ENCODE measurements at regions not wholly inside any gene's neighbourhood (a gene's known extent, or its start where the extent isn't known, plus 50 kb on each side); places are given as distances from the start of the nearest gene placed in this dataset.

DNA sequence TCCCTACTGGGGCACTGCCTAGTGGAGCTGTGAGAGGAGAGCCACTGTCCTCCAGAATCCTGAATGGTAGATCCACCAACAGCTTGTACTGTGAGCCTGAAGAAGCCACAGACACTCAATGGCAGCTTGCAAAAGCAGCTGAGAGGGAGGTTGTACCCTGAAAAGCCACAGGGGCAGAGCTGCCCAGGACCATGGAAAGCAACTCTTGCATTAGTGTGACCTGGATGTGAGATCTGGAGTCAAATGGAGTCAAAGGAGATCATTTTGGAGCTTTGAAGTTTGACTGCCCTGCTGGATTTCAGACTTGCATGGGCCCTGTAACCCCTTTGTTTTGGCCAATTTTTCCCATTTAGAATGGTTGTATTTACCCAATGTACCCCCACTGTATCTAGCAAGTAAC is 871.4 kb upstream of the PRMT6 start:
- H2BK120ac ChIP-seq (ENCODE audit: low read depth, low read length): no peak overlapping the region
- H3K9ac ChIP-seq (ENCODE audit: low read depth, low read length, poor library complexity): no peak overlapping the region
- H3K14ac ChIP-seq (ENCODE audit: low read length): no peak overlapping the region
- no peak overlapping the region for H2BK15ac ChIP-seq (ENCODE audit: low read length)
- no peak overlapping the region for H4K8ac ChIP-seq (ENCODE audit: low read depth, low read length)
- no peaks in the 10 kb centered on the region for H3K27me3 ChIP-seq (ENCODE audit: control insufficient read depth in 3 of 3, insufficient read depth in 3 of 3, low read depth in 1 of 3, low read length in 3 of 3)
- no peak overlapping the region for H4K91ac ChIP-seq (ENCODE audit: low read depth, low read length, poor library complexity)
- H3K36me3 ChIP-seq (replicated peaks in 1 of 2; ENCODE audit: control insufficient read depth in 2 of 2, insufficient read depth in 2 of 2, low read length in 2 of 2): no peaks in the 10 kb centered on the region
- H3K79me1 ChIP-seq (ENCODE audit: low read depth, low read length): no peaks in the 10 kb centered on the region
- H2AFZ ChIP-seq (ENCODE audit: low read length): no peak overlapping the region
- no peak overlapping the region for H3K27ac ChIP-seq (replicated peaks; ENCODE audit: low read length)
- no peaks in the 10 kb centered on the region for H3K4me1 ChIP-seq (ENCODE audit: control insufficient read depth in 2 of 2, insufficient read depth in 1 of 2, low read depth in 1 of 2, low read length in 2 of 2)
- H3K9me3 ChIP-seq (replicated peaks in 1 of 2; ENCODE audit: control insufficient read depth in 2 of 2, insufficient read depth in 1 of 2, low read depth in 1 of 2, low read length in 2 of 2): no peaks in the 10 kb centered on the region
- H2AK5ac ChIP-seq (ENCODE audit: low read depth, low read length): no peak overlapping the region
- H2BK12ac ChIP-seq (ENCODE audit: low read length): no peak overlapping the region
- no peak overlapping the region for H3K18ac ChIP-seq (ENCODE audit: low read length)
- H3K4me2 ChIP-seq (ENCODE audit: insufficient read depth, low read length, poor library complexity, severe bottlenecking): no peak overlapping the region
- no peak overlapping the region for H3K4me3 ChIP-seq (ENCODE audit: low read length in 2 of 2)
- DNase-seq (ENCODE audit: low spot score): no peak
- no peak overlapping the region for H2BK5ac ChIP-seq (ENCODE audit: low read length)
- H3K4ac ChIP-seq (ENCODE audit: low read length): no peak overlapping the region
- H3K23ac ChIP-seq (ENCODE audit: low read depth, low read length, poor library complexity): no peak overlapping the region

DNA sequence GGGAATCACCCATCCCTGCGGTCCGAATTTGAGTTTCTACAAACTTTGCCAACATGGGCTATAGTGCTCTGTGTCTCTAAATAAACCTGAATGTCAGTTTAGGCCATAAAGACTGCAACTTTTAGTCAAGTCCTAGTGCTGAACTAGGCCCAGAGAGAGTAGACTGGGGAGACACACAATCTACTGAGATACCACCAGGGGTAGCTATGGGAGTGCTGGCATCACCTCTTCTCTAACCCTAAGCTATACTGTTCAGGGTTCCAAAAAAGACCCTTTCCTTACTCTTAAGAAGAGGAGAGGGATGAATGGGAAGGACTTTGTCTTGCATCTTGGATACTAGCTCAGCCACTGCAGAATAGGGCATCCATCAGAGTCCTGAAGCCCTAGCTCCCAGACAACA is 866.7 kb upstream of the PRMT6 start:
- Histone ChIP-seq H3K79me1 (ENCODE audit: low read depth, low read length) (no peaks in the 10 kb centered on the region), H3K18ac (ENCODE audit: low read length) (no peak overlapping the region), H3K4me1 (ENCODE audit: control insufficient read depth in 2 of 2, insufficient read depth in 1 of 2, low read depth in 1 of 2, low read length in 2 of 2) (no peaks in the 10 kb centered on the region), H3K9me3 (replicated peaks in 1 of 2; ENCODE audit: control insufficient read depth in 2 of 2, insufficient read depth in 1 of 2, low read depth in 1 of 2, low read length in 2 of 2) (peaks cover 0 to 2% of the 10 kb centered on the region in 2 donors), H4K8ac (ENCODE audit: low read depth, low read length) (peak overlapping the region; percentile 19), H3K23ac (ENCODE audit: low read depth, low read length, poor library complexity) (no peak overlapping the region), H2BK15ac (ENCODE audit: low read length) (no peak overlapping the region), H3K14ac (ENCODE audit: low read length) (no peak overlapping the region), H3K4me3 (ENCODE audit: low read length in 2 of 2) (no peak overlapping the region), H3K9ac (ENCODE audit: low read depth, low read length, poor library complexity) (no peak overlapping the region), H3K27ac (replicated peaks; ENCODE audit: low read length) (no peak overlapping the region), H3K4ac (ENCODE audit: low read length) (no peak overlapping the region), H3K27me3 (ENCODE audit: control insufficient read depth in 3 of 3, insufficient read depth in 3 of 3, low read depth in 1 of 3, low read length in 3 of 3) (no peaks in the 10 kb centered on the region), H2BK5ac (ENCODE audit: low read length) (no peak overlapping the region), H3K36me3 (replicated peaks in 1 of 2; ENCODE audit: control insufficient read depth in 2 of 2, insufficient read depth in 2 of 2, low read length in 2 of 2) (no peaks in the 10 kb centered on the region), H4K91ac (ENCODE audit: low read depth, low read length, poor library complexity) (no peak overlapping the region), H2BK120ac (ENCODE audit: low read depth, low read length) (no peak overlapping the region), H3K4me2 (ENCODE audit: insufficient read depth, low read length, poor library complexity, severe bottlenecking) (no peak overlapping the region), H2AFZ (ENCODE audit: low read length) (no peak overlapping the region), H2BK12ac (ENCODE audit: low read length) (no peak overlapping the region), H2AK5ac (ENCODE audit: low read depth, low read length) (no peak overlapping the region)
- whole genome bisulfite sequencing, 2 donors (ENCODE audit: extremely low coverage in 2 of 2, insufficient read length in 2 of 2, insufficient replicate concordance in 1 of 2): no CpG with 5 or more reads among the region's 2 CpGs
- no peak for DNase-seq (ENCODE audit: low spot score)

DNA sequence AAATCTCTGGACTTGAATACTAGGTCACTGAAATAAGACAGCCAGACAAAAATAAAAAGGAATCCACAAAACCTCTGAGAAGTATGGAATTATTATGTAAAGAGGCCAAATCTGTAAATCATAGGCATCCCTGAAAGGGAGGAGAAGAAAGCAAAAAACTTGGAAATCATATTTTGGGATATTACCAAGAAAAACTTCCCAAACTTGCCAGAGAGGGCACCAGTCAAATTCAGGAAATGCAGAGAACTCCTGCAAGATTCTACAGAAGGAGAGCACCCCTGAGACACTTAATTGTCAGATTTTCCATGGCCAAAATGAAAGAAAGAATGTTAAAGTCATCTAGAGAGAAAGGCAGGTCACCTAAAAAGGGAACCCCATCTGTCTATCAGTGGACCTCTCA is 862.3 kb upstream of the PRMT6 start:
- no peak overlapping the region for H2BK15ac ChIP-seq (ENCODE audit: low read length)
- H3K4ac ChIP-seq (ENCODE audit: low read length): no peak overlapping the region
- no peak overlapping the region for H2BK120ac ChIP-seq (ENCODE audit: low read depth, low read length)
- H3K36me3 ChIP-seq (replicated peaks in 1 of 2; ENCODE audit: control insufficient read depth in 2 of 2, insufficient read depth in 2 of 2, low read length in 2 of 2): no peaks in the 10 kb centered on the region
- H3K14ac ChIP-seq (ENCODE audit: low read length): no peak overlapping the region
- H3K27me3 ChIP-seq (ENCODE audit: control insufficient read depth in 3 of 3, insufficient read depth in 3 of 3, low read depth in 1 of 3, low read length in 3 of 3): no peaks in the 10 kb centered on the region
- no peak overlapping the region for H2AFZ ChIP-seq (ENCODE audit: low read length)
- no peaks in the 10 kb centered on the region for H3K4me1 ChIP-seq (ENCODE audit: control insufficient read depth in 2 of 2, insufficient read depth in 1 of 2, low read depth in 1 of 2, low read length in 2 of 2)
- H3K4me3 ChIP-seq (ENCODE audit: low read length in 2 of 2): no peak overlapping the region
- H3K23ac ChIP-seq (ENCODE audit: low read depth, low read length, poor library complexity): no peak overlapping the region
- H3K9ac ChIP-seq (ENCODE audit: low read depth, low read length, poor library complexity): no peak overlapping the region
- H3K18ac ChIP-seq (ENCODE audit: low read length): no peak overlapping the region
- no peaks in the 10 kb centered on the region for H3K79me1 ChIP-seq (ENCODE audit: low read depth, low read length)
- peaks cover 0 to 2% of the 10 kb centered on the region in 2 donors for H3K9me3 ChIP-seq (replicated peaks in 1 of 2; ENCODE audit: control insufficient read depth in 2 of 2, insufficient read depth in 1 of 2, low read depth in 1 of 2, low read length in 2 of 2)
- no peak for DNase-seq (ENCODE audit: low spot score)
- no peak overlapping the region for H4K8ac ChIP-seq (ENCODE audit: low read depth, low read length)
- no peak overlapping the region for H4K91ac ChIP-seq (ENCODE audit: low read depth, low read length, poor library complexity)
- H3K4me2 ChIP-seq (ENCODE audit: insufficient read depth, low read length, poor library complexity, severe bottlenecking): no peak overlapping the region
- H3K27ac ChIP-seq (replicated peaks; ENCODE audit: low read length): no peak overlapping the region
- no peak overlapping the region for H2AK5ac ChIP-seq (ENCODE audit: low read depth, low read length)
- H2BK12ac ChIP-seq (ENCODE audit: low read length): no peak overlapping the region
- H2BK5ac ChIP-seq (ENCODE audit: low read length): no peak overlapping the region

DNA sequence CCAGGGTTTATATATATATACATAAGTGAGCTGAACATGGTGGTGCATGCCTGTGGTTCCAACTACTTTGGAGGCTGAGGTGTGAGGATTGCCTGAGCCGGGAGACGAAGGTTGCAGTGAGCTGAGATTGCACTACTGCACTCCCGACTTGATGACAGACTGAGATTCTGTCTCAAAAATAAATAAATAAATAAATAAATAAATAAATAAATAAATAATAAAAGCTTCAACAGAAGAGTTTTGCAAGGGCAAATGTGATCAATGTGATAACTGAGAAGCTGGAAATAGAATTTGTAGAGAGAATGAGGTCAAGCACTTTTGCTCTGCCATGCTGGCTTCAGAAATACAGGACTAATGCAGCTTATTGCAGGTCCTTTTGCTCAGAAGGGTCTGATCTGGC is 855.8 kb upstream of the PRMT6 start:
- Histone ChIP-seq H2AFZ (ENCODE audit: low read length) (no peak overlapping the region), H3K18ac (ENCODE audit: low read length) (no peak overlapping the region), H3K79me1 (ENCODE audit: low read depth, low read length) (no peaks in the 10 kb centered on the region), H2AK5ac (ENCODE audit: low read depth, low read length) (no peak overlapping the region), H3K36me3 (replicated peaks in 1 of 2; ENCODE audit: control insufficient read depth in 2 of 2, insufficient read depth in 2 of 2, low read length in 2 of 2) (no peaks in the 10 kb centered on the region), H2BK12ac (ENCODE audit: low read length) (no peak overlapping the region), H3K4me2 (ENCODE audit: insufficient read depth, low read length, poor library complexity, severe bottlenecking) (no peak overlapping the region), H3K27me3 (ENCODE audit: control insufficient read depth in 3 of 3, insufficient read depth in 3 of 3, low read depth in 1 of 3, low read length in 3 of 3) (no peaks in the 10 kb centered on the region), H4K91ac (ENCODE audit: low read depth, low read length, poor library complexity) (no peak overlapping the region), H3K9me3 (replicated peaks in 1 of 2; ENCODE audit: control insufficient read depth in 2 of 2, insufficient read depth in 1 of 2, low read depth in 1 of 2, low read length in 2 of 2) (peaks cover 0 to 3% of the 10 kb centered on the region in 2 donors), H3K23ac (ENCODE audit: low read depth, low read length, poor library complexity) (no peak overlapping the region), H3K9ac (ENCODE audit: low read depth, low read length, poor library complexity) (no peak overlapping the region), H2BK5ac (ENCODE audit: low read length) (no peak overlapping the region), H2BK120ac (ENCODE audit: low read depth, low read length) (no peak overlapping the region), H3K27ac (replicated peaks; ENCODE audit: low read length) (no peak overlapping the region), H3K4me1 (ENCODE audit: control insufficient read depth in 2 of 2, insufficient read depth in 1 of 2, low read depth in 1 of 2, low read length in 2 of 2) (peaks cover 0 to 8% of the 10 kb centered on the region in 2 donors), H3K14ac (ENCODE audit: low read length) (no peak overlapping the region), H2BK15ac (ENCODE audit: low read length) (no peak overlapping the region), H3K4ac (ENCODE audit: low read length) (no peak overlapping the region), H4K8ac (ENCODE audit: low read depth, low read length) (no peak overlapping the region), H3K4me3 (ENCODE audit: low read length in 2 of 2) (no peak overlapping the region)
- DNase-seq (ENCODE audit: low spot score): no peak
- WGBS, 2 donors (ENCODE audit: extremely low coverage in 2 of 2, insufficient read length in 2 of 2, insufficient replicate concordance in 1 of 2): no CpG with 5 or more reads among the region's 3 CpGs
